ENCODE measurements at regions not wholly inside any gene's neighbourhood (a gene's known extent, or its start where the extent isn't known, plus 50 kb on each side); places are given as distances from the start of the nearest gene placed in this dataset.

- ChIA-PET CTCF (no interaction called here), POLR2A (no interaction called here)
- H3K27ac ChIP-seq (ENCODE audit: extremely low read depth, low read depth, low read length), result no peak overlapping the region
- no peaks in the 10 kb centered on the region for H3K9me3 ChIP-seq (ENCODE audit: control insufficient read depth, insufficient read depth, low read depth, low read length)
- H3K36me3 ChIP-seq (ENCODE audit: control insufficient read depth in 2 of 2, insufficient read depth in 1 of 2, low read length in 2 of 2), result no peaks in the 10 kb centered on the region
- no peaks in the 10 kb centered on the region for H3K4me1 ChIP-seq (ENCODE audit: control insufficient read depth, insufficient read depth, low read length)
- TF ChIP-seq ZNF529 (tag by site-specific recombination; IDR thresholded peaks at IDR 0.05; ENCODE audit: insufficient replicate concordance) (no peak), ELK4 (IDR thresholded peaks at IDR 0.05; ENCODE audit: borderline replicate concordance, low read depth, low read length) (no peak), BCL11A (tag by site-specific recombination; IDR thresholded peaks at IDR 0.05; ENCODE audit: low read depth) (no peak), ZNF521 (tag by site-specific recombination; IDR thresholded peaks at IDR 0.05) (no peak), ZNF311 (tag by site-specific recombination; IDR thresholded peaks at IDR 0.05; ENCODE audit: borderline replicate concordance) (no peak), ZNF18 (tag by site-specific recombination; IDR thresholded peaks at IDR 0.05) (no peak), ZNF768 (tag by site-specific recombination; IDR thresholded peaks at IDR 0.05) (no peak), TSHZ1 (tag by site-specific recombination; IDR thresholded peaks at IDR 0.05; ENCODE audit: borderline replicate concordance) (no peak), ZNF544 (tag by site-specific recombination; IDR thresholded peaks at IDR 0.05) (no peak), ZBTB8A (tag by site-specific recombination; IDR thresholded peaks at IDR 0.05) (no peak), ZNF280D (tag by site-specific recombination; IDR thresholded peaks at IDR 0.05) (no peak), WT1 (tag by site-specific recombination; IDR thresholded peaks at IDR 0.05) (no peak), ZNF121 (tag by site-specific recombination; IDR thresholded peaks at IDR 0.05) (no peak), ZNF398 (tag by site-specific recombination; IDR thresholded peaks at IDR 0.05) (no peak), BCL6B (tag by site-specific recombination; IDR thresholded peaks at IDR 0.05) (no peak), KLF10 (tag by site-specific recombination; IDR thresholded peaks at IDR 0.05) (no peak), EGR2 (tag by site-specific recombination; IDR thresholded peaks at IDR 0.05; ENCODE audit: low read depth) (no peak), ZNF248 (tag by site-specific recombination; IDR thresholded peaks at IDR 0.05) (no peak), ZNF184 (tag by site-specific recombination; IDR thresholded peaks at IDR 0.05) (no peak), ZNF10 (tag by site-specific recombination; IDR thresholded peaks at IDR 0.05) (no peak)
- no peak overlapping the region for H3K4me3 ChIP-seq (ENCODE audit: low read depth, low read length)
Measured at GRCh38 chr2:7338961-7339360, 421.7 kb downstream of the RNF144A start.
